Esophagus muscularis mucosa (tissue), 4 donors: ENCODE measurements at regions not wholly inside any gene's neighbourhood (a gene's known extent, or its start where the extent isn't known, plus 50 kb on each side); places are given as distances from the start of the nearest gene placed in this dataset.

Experiments
- EP300 ChIP-seq: sonication (generic); formaldehyde crosslinking; IDR thresholded peaks from one replicate; pipeline ENCODE4 v1.6.1; 2017; ENCODE audit warnings: antibody characterized with exemption
- POLR2A ChIP-seq: fragments of 450-650 bp; IDR thresholded peaks from one replicate; pipeline ENCODE4 v1.6.1; 2017; ENCODE audit warnings: antibody characterized with exemption, moderate library complexity, mild to moderate bottlenecking, low read depth
- POLR2AphosphoS5 ChIP-seq, 2 donors: sonication (generic); formaldehyde crosslinking; IDR thresholded peaks; one replicate each; pipeline ENCODE4 v1.6.1; 2017; ENCODE audit warnings: antibody characterized with exemption in 2 of 2
- TF ChIP-seq, protein P1 (sequence below), 3 experiments: fragments of 200-600 bp in 2 of 3; fragments of 450-650 bp in 1 of 3; sonication (generic) in 2 of 3; IDR thresholded peaks; one replicate each; pipeline ENCODE4 v1.5.1; 2017 to 2019; ENCODE audit warnings: antibody characterized with exemption in 3 of 3, mild to moderate bottlenecking in 2 of 3, moderate library complexity in 1 of 3

DNA sequence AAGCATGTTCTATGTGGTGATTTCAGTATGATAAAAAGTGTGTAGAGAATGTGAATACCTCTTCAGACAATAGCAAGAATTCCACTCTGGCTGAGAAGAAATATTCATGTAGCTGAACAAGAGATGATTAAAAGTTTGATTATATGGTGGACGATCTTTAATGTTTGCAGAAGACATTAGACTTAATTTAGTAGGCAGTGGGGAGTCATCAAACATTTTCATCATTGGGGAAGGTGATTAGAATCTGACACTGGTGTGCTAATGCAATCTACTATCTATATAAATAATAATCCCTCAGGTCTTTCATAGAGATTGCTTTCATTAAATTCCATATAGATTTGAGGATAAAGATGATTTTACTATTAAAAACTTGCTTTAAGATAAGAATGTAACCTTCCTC is 761.0 kb downstream of the SOCS6 start:
- TF ChIP-seq, protein P1, sequence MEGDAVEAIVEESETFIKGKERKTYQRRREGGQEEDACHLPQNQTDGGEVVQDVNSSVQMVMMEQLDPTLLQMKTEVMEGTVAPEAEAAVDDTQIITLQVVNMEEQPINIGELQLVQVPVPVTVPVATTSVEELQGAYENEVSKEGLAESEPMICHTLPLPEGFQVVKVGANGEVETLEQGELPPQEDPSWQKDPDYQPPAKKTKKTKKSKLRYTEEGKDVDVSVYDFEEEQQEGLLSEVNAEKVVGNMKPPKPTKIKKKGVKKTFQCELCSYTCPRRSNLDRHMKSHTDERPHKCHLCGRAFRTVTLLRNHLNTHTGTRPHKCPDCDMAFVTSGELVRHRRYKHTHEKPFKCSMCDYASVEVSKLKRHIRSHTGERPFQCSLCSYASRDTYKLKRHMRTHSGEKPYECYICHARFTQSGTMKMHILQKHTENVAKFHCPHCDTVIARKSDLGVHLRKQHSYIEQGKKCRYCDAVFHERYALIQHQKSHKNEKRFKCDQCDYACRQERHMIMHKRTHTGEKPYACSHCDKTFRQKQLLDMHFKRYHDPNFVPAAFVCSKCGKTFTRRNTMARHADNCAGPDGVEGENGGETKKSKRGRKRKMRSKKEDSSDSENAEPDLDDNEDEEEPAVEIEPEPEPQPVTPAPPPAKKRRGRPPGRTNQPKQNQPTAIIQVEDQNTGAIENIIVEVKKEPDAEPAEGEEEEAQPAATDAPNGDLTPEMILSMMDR (IDR thresholded peaks at IDR 0.05), result no peak
- no peak for TF ChIP-seq POLR2A
- TF ChIP-seq EP300, result no peak
- no peak for TF ChIP-seq POLR2AphosphoS5 (IDR thresholded peaks at IDR 0.05)
